NCI-H82 treated with DMSO at 0.1 percent for 48 hours (cell line): ENCODE measurements at regions not wholly inside any gene's neighbourhood (a gene's known extent, or its start where the extent isn't known, plus 50 kb on each side); places are given as distances from the start of the nearest gene placed in this dataset.
"Not testable (repeated sequence)": the region's sequence is repeated elsewhere in the genome, so short reads cannot be mapped to it uniquely, and the experiment has no call there.

Experiments used
- DNase-seq: peaks from one replicate; lab custom pipeline; 2025; ENCODE audit not compliant: unreplicated experiment; lab: John Stamatoyannopoulos, UW

- no peak for DNase-seq
These were observed 1098.5 kb upstream of the LCORL start for GRCh38 chr4:19119904-19120560.

DNA sequence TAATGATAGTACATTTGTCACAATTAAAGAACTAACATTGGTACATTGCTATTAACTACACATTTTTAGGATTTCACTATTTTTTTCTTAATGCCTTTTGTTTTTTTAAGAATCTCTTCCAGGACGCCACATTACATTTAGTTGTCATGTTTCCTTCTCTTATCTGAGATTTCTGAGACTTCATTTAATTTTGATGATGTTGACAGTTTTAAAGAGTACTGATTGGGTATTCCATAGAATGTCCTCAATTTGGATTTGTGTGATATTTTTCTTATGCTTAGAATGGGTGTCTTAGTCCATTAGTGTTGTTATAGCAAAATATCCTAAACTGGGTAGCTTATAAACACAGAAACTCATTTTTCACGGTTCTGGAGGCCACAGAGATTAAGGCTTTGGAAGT lies 1095.5 kb upstream of the LCORL start:
- no peak for DNase-seq

GRCh38 chr4:19104176-19104575 lies 1082.6 kb upstream of the LCORL start:
- DNase-seq: no peak

DNA sequence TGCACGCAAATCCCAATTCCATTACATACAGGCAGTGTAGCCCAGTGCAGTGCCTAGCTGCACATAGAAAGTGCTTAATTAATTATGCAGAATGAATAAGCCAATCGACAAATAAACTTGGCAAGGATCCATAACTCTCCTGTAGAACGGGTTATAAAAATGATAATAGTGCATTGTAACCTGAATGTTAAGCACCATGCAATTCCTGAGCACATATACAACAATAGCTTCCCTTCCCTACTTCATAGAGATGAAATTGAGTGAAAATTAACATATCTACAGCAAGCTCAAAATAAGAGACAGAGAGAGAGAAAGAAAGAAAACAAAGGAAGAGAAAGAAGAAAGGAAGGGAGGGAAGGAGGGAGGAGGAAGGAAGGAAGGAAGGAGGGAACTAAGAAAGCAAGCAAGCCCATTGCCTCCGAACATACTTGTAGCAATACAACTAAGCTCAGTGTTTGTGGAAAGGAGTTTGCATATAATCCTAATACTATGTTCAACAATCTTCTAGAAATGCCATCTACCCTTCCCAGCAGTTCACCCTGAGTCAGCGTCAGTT lies 1074.0 kb upstream of the LCORL start:
- DNase-seq: no peak

DNA sequence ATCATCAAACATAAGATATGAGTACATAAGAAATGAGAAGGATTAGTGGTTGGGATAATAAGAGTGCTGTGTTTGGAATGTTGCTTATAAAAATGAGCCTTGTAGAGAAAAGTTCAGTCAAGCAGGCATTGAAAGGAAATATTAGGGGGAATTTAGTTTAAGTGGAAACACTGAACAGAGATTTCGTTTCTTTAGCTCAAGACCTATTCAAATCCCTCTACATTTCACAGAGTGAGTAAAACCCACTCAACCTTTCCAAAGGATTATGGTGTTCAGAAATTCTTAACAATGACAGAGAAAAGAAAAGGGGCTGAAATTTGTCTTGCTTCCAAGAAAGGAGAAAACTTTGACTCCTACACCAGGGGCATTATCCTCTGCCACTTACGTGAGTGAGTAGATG lies 1072.4 kb upstream of the LCORL start:
- DNase-seq: no peak

DNA sequence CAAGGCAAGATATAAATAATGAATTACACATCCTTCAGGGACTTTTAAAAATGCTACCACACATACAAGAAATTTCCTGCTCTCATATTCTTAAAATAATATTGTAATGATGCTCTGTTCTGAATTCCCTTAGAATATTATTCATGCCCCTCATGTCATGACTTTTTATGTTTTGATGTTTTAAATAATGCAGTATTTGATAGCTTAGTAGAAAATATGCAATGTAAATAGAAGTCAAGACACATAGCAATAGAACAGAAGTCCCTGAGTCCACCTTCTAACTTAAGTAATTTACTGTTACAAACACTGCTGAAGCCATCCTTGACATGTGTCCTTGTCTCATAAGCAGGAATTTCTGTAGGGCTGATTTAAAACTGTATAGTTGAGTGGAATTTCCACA lies 1071.2 kb upstream of the LCORL start:
- no peak for DNase-seq

- DNase-seq: no peak
These were observed 1052.5 kb upstream of the LCORL start for GRCh38 chr4:19074036-19074435.

GRCh38 chr4:19063662-19064061 lies 1042.1 kb upstream of the LCORL start:
- DNase-seq: no peak

DNA sequence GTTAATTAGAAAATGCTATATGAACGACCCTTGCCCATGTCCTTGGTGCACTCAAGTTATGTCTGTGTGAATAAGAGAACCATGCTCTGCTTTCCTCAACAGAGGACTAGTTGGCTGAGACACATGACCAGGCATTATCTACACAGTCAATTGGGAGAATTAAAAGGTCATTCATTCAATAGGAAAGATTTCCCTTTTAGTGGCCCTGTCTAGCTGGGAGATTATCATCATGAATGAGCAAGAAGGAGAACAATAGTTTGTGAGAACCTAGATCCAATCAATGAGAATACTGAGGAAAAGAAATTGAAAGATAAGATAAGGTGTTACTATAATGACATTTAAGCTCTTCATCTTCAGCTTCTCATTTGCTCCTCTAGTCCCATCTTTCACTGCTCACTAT lies 1033.4 kb upstream of the LCORL start:
- DNase-seq: no peak

- no peak for DNase-seq
These were observed 1030.3 kb upstream of the LCORL start for GRCh38 chr4:19051831-19052230.

- DNase-seq: no peak
These were observed 1025.8 kb upstream of the LCORL start for GRCh38 chr4:19047279-19047880.

- no peak for DNase-seq
These were observed 1018.3 kb upstream of the LCORL start for GRCh38 chr4:19039816-19040215.

DNA sequence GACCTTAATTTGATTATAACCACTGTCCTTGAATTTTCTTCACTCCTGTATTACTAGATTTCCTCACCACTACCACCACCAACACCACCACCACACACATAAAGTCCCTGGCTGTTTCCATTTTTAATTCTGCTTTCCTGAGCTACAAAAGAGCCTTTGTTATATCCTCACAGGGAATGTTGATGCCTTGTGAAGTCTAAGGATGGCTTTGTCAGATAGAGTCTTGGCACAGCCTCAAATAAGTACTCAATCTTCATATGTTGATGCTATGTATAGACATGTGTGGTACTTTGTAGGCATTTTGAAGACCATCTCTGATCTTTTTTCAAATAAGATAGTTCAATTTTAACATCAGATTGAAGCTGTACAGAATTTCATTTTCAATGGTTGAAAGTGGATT lies 1016.7 kb upstream of the LCORL start:
- no peak for DNase-seq

GRCh38 chr4:19033816-19034733 lies 1012.5 kb upstream of the LCORL start:
- DNase-seq: no peak

- DNase-seq: no peak
These were observed 1009.0 kb upstream of the LCORL start for GRCh38 chr4:19030536-19030935.

GRCh38 chr4:19030048-19030447 lies 1008.5 kb upstream of the LCORL start:
- no peak for DNase-seq

DNA sequence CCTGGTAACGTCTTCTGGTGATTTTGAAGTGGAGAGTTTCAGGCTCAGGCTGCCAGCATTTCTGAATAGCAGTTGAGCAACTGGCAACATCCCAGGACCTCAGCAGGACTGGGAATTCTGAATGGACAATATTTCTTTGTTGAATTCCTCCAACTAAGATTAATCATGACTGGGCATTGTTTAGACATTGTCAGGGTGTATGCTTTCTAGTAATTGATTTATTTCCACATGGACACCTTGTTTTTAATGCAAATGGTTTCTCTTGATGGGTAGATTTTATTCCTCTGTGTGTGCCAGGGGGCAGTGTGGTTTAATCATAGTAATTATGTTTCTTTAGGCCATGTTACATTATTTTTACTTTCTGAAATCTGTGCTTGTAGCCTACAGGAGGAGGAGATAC lies 1004.7 kb upstream of the LCORL start:
- no peak for DNase-seq

GRCh38 chr4:19025031-19025430 lies 1003.5 kb upstream of the LCORL start:
- DNase-seq: no peak

DNA sequence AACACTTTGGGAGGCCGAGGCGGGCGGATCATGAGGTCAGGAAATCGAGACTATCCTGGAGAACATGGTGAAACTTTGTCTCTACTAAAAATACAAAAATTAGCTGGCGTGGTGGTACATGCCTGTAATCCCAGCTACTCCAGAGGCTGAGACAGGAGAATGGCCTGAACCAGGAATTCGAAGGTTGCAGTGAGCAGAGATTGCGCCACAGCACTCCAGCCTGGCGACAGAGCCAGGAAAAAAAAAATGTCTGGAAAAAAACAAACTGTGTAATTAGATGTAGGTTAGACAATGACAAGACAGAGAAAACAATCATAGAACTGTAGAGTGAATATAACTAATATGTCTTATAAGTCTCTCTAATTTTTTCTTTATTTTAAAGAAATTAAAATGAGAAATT lies 1002.5 kb upstream of the LCORL start:
- no peak for DNase-seq

DNA sequence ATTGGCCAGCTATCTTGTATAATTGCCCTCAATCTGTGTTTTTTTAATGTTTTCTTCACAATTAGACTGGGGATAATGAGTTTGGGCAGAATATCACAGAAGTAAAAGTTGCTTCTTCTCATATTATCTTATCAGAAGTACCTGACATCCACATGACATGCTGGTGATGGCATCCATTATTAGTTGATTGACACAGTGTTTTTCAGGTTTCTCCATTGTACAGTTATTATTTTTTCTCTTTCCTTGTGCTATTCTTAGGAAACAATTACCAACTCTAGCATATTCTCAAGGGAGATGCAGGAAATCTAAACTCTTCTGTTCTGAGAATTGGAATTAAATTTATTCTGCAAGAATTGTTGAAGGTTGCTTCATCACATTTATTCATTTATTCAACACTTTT lies 1000.1 kb upstream of the LCORL start:
- no peak for DNase-seq

DNA sequence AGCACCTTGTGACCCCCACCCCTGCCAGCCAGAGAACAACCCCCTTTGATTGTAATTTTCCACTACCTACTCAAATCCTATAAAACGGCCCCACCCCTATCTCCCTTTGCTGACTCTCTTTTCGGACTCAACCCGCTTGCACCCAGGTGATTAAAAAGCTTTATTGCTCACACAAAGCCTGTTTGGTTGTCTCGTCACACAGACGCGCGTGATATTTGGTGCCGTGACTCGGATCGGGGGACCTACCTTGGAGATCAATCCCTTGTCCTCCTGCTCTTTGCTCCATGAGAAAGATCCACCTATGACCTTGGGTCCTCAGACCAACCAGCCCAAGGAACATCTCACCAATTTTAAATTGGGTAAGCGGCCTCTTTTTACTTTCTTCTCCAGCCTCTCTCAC lies 995.0 kb upstream of the LCORL start:
- DNase-seq: not testable (repeated sequence)

DNA sequence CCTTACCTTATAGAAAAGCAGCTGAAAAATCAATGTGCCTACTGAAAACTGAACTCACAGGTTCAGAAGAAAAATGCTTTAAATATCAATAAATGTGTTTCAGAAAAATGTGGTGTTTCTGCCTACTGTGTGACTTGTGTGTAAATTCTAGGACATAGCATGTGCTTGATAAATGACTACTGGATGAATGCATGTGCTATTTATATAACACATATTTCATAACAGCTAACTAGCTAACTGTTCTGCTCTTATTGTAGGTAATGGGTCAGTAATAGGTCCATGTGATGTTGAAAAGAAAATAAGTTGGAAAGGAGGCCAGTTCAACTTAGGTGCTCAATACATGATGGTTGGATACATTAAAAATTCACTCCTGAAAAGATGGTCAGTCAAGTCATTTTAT lies 993.0 kb upstream of the LCORL start:
- DNase-seq: no peak
